GM06990 (cell line): ENCODE measurements at regions not wholly inside any gene's neighbourhood (a gene's known extent, or its start where the extent isn't known, plus 50 kb on each side); places are given as distances from the start of the nearest gene placed in this dataset.

Experiments
- DNase-seq: peaks from one replicate; pipeline ENCODE4 v3.0.0-alpha.2; 2011; ENCODE audit not compliant: insufficient read length; ENCODE audit errors: extremely low read depth
- H3K27me3 ChIP-seq: replicated peaks from 2 replicates; pipeline ENCODE4 v1.6.0; 2011; ENCODE audit warnings: low read length; ENCODE audit not compliant: control insufficient read depth, insufficient read depth
- H3K36me3 ChIP-seq: 2 replicates; pipeline ENCODE4 v1.5.1; 2011; ENCODE audit warnings: low read length; ENCODE audit not compliant: control insufficient read depth, insufficient read depth
- H3K4me3 ChIP-seq: replicated peaks from 2 replicates; pipeline ENCODE4 v1.5.1; 2011; ENCODE audit warnings: low read depth, mild to moderate bottlenecking, control low read depth, low read length
- CTCF ChIP-seq: IDR thresholded peaks from 2 replicates; pipeline ENCODE4 v1.5.1; 2011; ENCODE audit warnings: low read length, control low read depth, mild to moderate bottlenecking, inconsistent platforms; ENCODE audit not compliant: insufficient read depth, poor library complexity, severe bottlenecking

DNA sequence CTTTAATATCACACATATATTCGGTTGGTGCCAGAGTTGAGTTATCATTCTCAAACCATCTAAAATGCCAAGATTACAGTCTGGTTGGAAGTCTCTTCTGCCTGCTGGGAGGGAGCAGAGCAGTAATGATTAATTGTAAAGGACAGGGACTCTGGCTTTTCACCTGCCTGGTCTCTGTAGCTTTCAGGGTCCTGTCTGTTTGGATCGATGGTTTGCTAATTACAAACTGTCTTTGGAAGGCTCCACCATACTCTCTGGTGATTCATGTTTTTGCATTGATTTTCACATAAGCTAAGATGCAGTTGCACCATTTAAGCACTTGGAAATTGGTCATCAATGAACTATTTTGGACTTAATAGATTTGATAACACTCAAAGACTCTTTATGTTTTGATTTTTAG, 350.4 kb upstream of the SATB1 start:
- no peaks in the 10 kb centered on the region for H3K36me3 ChIP-seq
- no peak for TF ChIP-seq CTCF
- H3K4me3 ChIP-seq = no peak overlapping the region
- H3K27me3 ChIP-seq = no peaks in the 10 kb centered on the region
- DNase-seq = no peak

- no peak for DNase-seq
- no peak overlapping the region for H3K4me3 ChIP-seq
- no peaks in the 10 kb centered on the region for H3K36me3 ChIP-seq
- H3K27me3 ChIP-seq = no peaks in the 10 kb centered on the region
- TF ChIP-seq CTCF = no peak
Observed at GRCh38 chr3:18774319-18775088, 349.4 kb upstream of the SATB1 start.

- no peak for TF ChIP-seq CTCF
Observed at GRCh38 chr3:18772699-18773305, 347.7 kb upstream of the SATB1 start.

DNA sequence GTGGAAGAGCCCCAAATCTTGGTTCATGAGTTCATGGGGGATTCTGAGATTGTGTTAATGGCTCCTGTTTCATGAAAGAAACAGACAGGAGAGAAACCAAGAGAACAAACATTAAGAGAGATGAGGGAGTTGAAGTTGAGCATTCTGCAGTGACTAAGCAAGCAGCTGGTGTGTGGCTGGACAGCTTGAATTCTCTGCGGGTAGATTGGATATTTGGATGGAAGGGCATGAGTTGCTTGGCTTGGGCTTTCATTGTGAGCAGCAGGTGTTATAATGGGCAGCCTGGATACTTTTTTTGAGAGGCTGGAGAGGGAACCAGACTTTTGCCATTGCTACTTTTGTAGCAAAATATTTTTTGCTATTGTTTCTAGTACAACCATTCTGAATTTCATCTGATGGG, 346.8 kb upstream of the SATB1 start:
- Histone ChIP-seq H3K27me3 (no peaks in the 10 kb centered on the region; the same call in 1 of the 2 replicates), H3K36me3 (no peaks in the 10 kb centered on the region), H3K4me3 (no peak overlapping the region)
- DNase-seq = no peak
- no peak for TF ChIP-seq CTCF

More at GRCh38 chr3:18772699-18773305, 347.7 kb upstream of the SATB1 start:
- H3K36me3 ChIP-seq = no peaks in the 10 kb centered on the region
- no peaks in the 10 kb centered on the region; the same call in 1 of the 2 replicates for H3K27me3 ChIP-seq
- H3K4me3 ChIP-seq = no peak overlapping the region
- no peak for DNase-seq

GRCh38 chr3:18770800-18771199, 345.7 kb upstream of the SATB1 start:
- Histone ChIP-seq H3K27me3 (no peaks in the 10 kb centered on the region; the same call in 1 of the 2 replicates), H3K4me3 (no peak overlapping the region), H3K36me3 (no peaks in the 10 kb centered on the region)
- no peak for TF ChIP-seq CTCF
- no peak for DNase-seq
